Left cardiac atrium (tissue), 4 donors: ENCODE measurements at regions not wholly inside any gene's neighbourhood (a gene's known extent, or its start where the extent isn't known, plus 50 kb on each side); places are given as distances from the start of the nearest gene placed in this dataset.

Experiments used
- ATAC-seq, 2 donors: fragments of 200-7000 bp; cut with Tn5 transposase; one replicate each; pipeline ENCODE4 v1.9.1; 2020; ENCODE audit warnings: mild to moderate bottlenecking in 2 of 2, moderate library complexity in 2 of 2
- DNase-seq: peaks from one replicate; pipeline ENCODE4 v3.0.0-alpha.2; 2020
- intact Hi-C, 2 donors: fragments of 100-400 bp; cut with DNase I; formaldehyde crosslinking; loops; one replicate each; pipeline versions ENCODE4 v1.14.1 to v1.15.1; 2022 to 2023
- donor health status: DM: no; HTN: yes; CAD: no.
- donor health status: DM: no; HTN: yes; CAD: no; lungs with severe emphysema.
- donor health status: DM: yes; HTN: yes; CAD: no.
- donor health status: Dilated cardiomyopathy.

DNA sequence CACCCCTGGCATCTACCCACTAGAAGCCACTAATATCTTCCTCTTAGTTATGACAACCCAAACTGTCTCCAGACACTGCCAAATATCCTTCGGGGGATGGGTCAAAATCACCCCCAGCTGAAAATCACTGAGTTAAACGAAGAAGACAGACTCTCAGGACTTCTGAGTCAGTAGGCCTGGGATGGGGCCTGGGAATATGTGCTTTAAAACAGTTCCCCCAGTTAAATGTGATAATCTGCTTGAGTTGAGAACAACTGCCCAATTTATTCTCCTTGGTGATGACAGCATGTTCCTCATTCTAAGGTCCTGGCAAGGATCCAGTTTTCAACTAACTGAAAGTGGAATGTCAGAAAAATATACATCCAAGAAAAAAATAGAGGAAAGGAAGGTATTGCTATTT, 52.4 kb downstream of the CBLL2 start:
- intact Hi-C loops = no loop called here
- ATAC-seq = no peak
- no peak for DNase-seq

GRCh38 chrX:22329783-22330182, 57.1 kb downstream of the CBLL2 start:
- DNase-seq (no peak), ATAC-seq (no peak)
- intact Hi-C loops = no loop called here

DNA sequence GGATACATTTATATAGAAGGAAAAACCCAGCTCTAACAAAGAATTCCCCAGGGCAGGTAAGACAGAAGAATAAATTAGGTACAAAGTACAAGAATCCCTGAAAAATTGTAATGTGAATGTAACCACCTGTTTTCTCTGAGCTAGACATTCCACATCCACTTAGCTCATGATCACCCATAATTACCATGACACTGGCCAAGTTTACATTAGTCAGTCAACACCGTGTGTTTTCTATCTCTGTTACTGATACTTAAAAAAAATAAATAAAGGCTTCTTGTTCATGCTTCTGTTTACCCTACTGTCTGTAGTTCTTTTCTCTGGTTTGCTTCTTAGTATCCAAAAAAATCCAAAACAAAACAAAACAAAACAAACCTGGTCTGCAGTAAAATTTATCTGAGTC, 66.0 kb downstream of the CBLL2 start:
- DNase-seq (no peak), ATAC-seq (no peak)
- intact Hi-C loops = no loop called here

DNA sequence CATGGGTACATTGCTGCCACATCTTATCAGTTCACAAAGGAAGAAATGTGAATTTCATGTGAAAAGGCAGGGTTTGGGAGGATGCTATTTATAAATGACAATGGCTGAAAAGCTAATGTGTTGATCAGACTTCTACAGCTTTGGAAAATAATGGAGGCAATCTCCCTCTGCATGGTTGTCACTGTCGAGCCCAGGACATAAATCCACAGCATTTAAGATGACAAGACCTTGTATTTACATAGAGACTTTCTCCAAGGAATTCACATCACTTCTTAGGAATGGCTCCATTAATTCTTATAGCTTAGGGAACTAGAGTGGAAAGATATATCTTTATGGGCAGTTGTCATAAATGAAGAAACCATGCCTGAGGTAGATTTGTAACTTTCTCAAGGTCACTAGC, 66.7 kb downstream of the CBLL2 start:
- intact Hi-C loops = no loop called here
- no peak for ATAC-seq
- no peak for DNase-seq

DNA sequence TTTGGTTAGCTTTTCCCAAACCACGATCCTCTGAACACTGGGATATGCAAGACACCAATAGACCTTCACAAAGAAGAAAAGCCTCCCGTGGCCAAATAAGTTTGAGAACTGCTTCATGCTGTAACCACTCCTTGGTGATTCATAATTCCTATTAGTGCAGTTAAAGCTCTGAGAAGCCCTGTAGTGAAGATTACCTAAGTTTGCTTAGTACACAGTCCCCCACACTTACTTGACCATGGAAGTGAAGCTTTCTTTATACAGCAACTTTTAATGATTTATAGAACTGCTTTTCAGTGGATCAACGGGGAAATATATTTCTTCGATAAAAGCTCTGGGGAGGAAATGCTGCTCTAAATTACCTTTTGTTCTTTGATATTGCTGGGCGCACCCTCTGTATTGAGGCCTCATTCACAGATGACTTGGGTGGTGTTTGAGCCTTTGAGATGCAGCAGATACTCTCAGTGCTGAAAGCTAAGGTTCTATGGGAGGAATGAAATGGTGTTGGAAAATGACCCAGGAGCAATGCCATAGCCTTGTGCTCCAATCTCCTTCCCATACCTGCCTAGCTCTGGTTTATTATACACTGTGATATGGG, 67.4 kb downstream of the CBLL2 start:
- intact Hi-C loops = no loop called here
- ATAC-seq (no peak), DNase-seq (no peak)

DNA sequence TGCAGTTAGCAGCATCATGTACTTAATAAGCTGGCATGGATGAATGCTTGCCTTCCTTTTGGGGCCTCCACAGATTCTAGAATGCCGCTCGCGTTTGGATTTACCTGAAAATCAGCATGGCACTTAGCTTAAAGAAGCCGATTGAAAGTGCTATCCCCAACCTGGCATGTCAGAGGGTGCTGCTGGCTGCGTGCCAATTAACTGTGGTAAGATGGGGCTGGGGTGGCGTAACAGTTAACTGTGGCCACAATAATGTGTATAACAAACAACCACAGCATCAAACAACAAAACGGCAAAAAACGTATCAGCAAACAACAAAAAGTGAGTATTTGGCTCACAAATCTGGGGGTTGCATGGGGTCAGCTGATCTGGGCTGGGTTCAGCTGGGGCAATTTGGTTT, 70.5 kb downstream of the CBLL2 start:
- ATAC-seq = no peak
- DNase-seq = no peak
- intact Hi-C loops = no loop called here

DNA sequence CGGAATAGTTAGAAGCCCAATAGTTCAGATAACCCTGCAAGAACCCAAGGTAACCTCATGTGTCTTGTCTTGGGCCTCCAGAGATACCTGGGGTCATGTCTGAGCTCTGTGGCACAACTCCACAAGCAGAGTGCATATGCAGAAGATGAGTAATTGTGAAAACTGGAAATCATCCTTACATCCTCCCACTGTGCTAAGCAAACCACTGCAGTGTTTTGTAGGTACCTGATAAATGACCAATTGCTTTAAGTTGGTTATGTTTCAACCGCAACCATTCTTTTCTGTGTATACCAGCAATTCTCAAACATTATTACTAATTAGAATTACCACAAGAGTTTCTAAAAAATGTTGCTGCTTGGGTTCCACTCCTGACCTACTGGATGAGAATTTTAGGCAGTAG, 73.2 kb downstream of the CBLL2 start:
- DNase-seq (no peak), ATAC-seq (no peak)
- intact Hi-C loops = no loop called here

DNA sequence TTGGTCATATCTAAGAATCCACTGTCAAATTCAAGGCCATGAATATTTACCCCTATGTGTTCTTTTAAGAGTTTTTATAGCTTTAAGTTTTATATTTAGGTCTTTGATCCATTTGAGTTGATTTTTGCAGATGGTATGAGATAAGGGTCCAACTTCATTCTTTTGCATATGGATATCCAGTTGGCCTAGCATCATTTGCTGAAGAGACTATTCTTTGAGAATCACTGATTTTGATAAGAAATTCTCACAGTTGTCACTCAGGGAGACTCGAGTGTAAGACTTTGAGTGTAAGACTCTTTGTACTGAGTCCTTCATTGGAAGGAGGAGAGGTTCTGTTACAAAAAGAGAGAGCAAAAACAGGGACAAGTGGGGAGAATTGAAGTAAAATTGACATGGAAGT, 74.8 kb downstream of the CBLL2 start:
- DNase-seq (no peak), ATAC-seq (no peak)
- intact Hi-C loops = no loop called here

DNA sequence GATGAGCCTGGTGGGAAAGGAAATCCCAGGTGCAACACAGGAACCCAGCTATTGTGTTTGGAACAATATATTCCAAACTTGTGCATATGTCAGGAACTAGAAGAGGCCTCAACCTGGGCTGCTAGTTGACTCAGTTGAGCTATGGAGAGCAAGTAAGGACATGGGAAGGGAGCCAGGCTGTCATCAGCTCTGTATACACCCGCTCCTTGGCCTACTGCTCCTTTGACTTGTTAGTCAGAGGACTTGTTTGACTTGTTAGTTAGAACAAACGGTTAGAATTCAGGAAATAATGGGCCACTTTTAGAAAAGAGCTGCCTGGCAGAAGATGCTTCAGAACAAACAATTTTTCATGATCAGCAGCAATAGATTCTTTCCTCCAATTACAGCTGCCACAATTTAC, 76.4 kb downstream of the CBLL2 start:
- ATAC-seq = no peak
- DNase-seq = no peak
- intact Hi-C loops = no loop called here

DNA sequence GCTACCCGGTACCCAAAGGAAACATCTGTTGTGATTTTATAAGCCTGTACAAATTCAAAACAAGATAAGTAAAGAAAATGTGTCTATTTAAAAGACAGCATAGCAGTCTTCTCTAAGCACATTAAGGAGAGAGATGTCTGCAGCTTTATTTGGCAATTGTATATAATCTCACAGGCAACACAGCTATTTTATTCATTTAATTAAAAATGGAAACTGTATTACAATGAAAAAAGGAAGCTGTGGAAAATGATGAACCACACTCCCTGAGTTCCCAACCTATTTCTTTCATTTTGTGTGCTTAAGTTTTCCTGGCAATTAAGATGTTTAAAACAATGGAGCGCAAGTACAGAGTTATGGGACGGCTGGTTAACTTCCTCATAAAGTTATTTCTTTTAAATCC, 78.4 kb downstream of the CBLL2 start:
- intact Hi-C loops = no loop called here
- DNase-seq = no peak
- no peak for ATAC-seq

DNA sequence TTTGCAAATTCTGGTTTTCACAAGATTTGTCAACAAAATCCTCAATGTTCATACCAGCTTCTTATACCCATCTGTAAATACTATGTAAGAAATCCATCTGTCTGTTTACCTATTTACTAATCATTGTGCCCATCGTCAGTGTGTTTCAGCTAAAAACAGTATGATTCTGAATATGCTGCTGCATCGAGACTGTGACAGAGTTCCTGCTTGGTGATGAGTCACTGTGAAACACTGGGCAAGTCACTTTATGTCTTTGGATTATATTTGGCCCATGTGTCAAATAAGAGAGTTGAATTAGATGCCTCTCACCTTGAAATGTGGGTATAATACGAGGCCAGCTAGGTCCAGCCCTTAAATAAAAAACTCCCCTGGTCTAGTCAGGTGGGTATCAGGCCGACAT, 79.3 kb downstream of the CBLL2 start:
- DNase-seq = no peak
- ATAC-seq = no peak
- intact Hi-C loops = no loop called here

- ATAC-seq (no peak), DNase-seq (no peak)
- intact Hi-C loops = no loop called here
Observed at GRCh38 chrX:22357621-22358020, 84.9 kb downstream of the CBLL2 start.

GRCh38 chrX:22360129-22360528, 87.4 kb downstream of the CBLL2 start:
- intact Hi-C loops = no loop called here
- ATAC-seq (no peak), DNase-seq (no peak)

- intact Hi-C loops = no loop called here
- ATAC-seq (no peak), DNase-seq (no peak)
Observed at GRCh38 chrX:22365460-22365859, 92.7 kb downstream of the CBLL2 start.

DNA sequence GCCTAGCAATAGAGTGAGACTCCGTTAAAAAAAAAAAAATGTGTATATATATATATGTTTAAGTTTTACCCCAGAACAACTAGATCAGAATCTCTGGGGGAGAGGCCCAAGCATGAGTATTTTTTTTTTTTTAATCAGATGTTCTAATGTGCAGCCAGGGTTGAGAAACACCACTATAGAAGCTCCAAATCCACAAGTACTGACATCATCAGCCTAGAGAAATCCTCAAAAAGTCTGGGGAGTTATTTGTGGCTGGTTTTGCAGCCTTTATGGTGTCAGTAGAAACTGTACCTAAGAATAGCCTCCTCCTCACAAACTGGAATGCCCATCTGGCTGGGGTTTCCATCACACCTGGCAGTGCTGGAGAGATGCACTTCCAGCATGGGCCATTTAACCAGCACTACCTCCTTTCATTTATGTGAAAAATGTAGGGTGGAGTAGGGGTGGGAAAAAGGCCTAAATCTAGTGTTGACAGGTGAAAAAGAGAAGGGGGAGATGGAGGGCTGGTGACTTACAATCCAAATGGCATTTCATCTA, 93.5 kb downstream of the CBLL2 start:
- ATAC-seq = no peak
- DNase-seq = no peak
- intact Hi-C loops = no loop called here

DNA sequence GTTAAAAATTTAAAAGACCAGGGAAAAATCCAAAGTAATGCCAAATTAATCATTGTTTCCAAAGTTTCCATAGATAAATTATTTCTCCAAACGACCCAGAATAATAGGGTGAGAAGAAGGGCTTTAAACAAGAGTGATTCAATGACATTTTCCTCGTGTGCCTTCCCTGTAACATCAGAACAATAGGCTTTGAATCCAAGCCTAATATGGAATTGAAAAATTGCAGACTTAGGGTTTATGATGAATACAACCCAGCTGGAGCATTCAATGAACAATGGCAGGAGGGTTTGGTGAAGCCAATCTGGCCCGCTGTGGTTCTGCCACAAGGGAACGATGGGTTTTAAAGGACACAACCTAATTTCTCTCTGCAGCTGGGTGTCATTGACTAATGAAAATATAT, 94.2 kb downstream of the CBLL2 start:
- DNase-seq (no peak), ATAC-seq (no peak)
- intact Hi-C loops = no loop called here

- intact Hi-C loops = no loop called here
- DNase-seq (no peak), ATAC-seq (no peak)
Observed at GRCh38 chrX:22373094-22373493, 100.4 kb downstream of the CBLL2 start.

DNA sequence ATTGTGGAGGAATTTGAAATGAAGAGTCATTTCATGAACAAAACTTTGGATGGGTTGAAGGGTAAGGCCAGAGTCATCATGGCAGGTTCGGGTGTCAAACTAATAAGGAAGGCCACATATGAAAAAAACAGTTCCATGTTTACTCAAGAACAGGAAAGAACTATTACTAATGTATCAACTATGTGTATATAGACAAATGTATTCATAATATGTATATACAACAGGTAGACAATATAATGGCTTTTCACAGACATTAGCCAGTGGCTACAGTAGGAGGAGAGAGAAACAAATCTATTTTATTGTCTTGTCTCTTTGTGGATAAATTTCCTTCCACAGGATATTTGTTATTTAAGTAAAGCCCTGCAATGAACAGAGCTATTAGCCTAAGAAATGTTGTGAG, 101.1 kb downstream of the CBLL2 start:
- ATAC-seq (no peak), DNase-seq (no peak)
- intact Hi-C loops = no loop called here

DNA sequence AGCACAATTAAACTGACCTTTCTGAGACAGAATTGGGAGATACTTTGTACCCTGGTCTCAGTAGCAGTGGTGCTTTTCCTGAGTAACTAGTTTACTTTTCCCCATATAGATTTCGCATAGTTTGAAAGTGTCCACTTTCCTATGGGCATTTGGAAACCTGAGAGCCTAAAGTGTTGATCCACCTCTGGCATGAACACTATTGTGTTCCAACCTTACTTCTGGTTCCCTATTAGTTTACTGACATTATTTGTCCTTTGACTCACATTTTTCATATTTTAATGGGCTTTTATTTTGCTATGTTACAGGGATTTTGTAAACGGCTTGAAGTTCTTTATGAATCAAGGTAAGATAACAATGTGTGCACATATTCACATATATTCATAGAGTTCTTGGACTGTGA, 103.7 kb downstream of the CBLL2 start:
- ATAC-seq = no peak
- intact Hi-C loops = no loop called here
- no peak for DNase-seq

DNA sequence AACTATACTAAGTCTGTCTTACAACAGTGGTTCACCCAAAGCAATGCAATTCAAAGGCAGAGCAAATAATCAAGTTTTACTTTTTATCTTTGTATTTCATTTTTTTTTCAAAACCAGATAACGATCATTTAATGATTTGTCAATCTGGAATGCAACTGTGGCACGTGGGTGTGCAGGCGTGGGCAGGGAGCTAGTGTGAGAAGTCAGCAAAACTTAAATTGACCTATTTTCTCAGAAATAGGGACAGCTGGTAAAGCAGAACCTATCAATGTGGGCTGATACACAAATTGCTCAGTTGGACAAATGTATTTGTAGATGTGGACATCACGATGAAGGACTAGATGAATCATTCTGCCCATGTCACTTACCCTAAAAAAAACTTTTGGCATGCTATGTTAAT, 105.6 kb downstream of the CBLL2 start:
- DNase-seq = no peak
- intact Hi-C loops = no loop called here
- ATAC-seq = no peak

DNA sequence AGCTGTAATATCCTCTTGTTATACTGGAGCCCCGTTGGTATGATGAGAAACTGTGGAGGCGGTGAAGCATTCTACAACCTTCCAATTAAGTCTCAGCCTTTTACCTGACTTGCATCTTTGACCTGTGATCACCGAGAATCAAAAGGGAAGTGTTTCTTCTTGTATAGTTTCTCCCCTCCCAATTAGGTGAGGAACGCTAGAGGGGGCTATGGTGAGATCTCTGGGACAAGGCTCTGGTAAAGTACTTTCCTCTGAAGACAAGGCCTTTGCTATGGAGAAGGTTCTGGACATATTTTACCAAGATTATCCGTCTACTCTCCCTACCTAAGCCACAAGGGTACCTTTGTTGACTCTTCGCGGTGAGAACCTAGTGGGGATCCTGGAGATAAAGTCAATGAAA, 111.3 kb downstream of the CBLL2 start:
- no peak for DNase-seq
- intact Hi-C loops = no loop called here
- no peak for ATAC-seq

- no peak for DNase-seq
- intact Hi-C loops = no loop called here
- no peak for ATAC-seq
Observed at GRCh38 chrX:22389556-22390179, 117.0 kb downstream of the CBLL2 start.
